ENCODE measurements at regions not wholly inside any gene's neighbourhood (a gene's known extent, or its start where the extent isn't known, plus 50 kb on each side); places are given as distances from the start of the nearest gene placed in this dataset.

- TF ChIP-seq CTCF (conservative IDR thresholded peaks at IDR 0.05; ENCODE audit: low read depth, low read length) (peak; percentile 46), MXI1 (IDR thresholded peaks at IDR 0.05; ENCODE audit: borderline replicate concordance, low read depth, low read length) (no peak)
These were observed 203.6 kb downstream of the NOVA1 start for GRCh38 chr14:26394150-26394810.
